GM23248 (cell line): ENCODE measurements at regions not wholly inside any gene's neighbourhood (a gene's known extent, or its start where the extent isn't known, plus 50 kb on each side); places are given as distances from the start of the nearest gene placed in this dataset.
A peak's percentile ranks its signal among the peaks of the same experiment; 100 is the strongest.

Experiments used
- DNase-seq: peaks from one replicate; pipeline ENCODE4 v3.0.0-alpha.2; 2015
- H2AFZ ChIP-seq: fragments of 200-600 bp; sonication (generic); 2 replicates; pipeline ENCODE4 v1.6.1; 2016; ENCODE audit warnings: antibody characterized with exemption
- H3F3A ChIP-seq: fragments of 200-600 bp; sonication (generic); 2 replicates; pipeline ENCODE4 v1.6.1; 2016; ENCODE audit warnings: mild to moderate bottlenecking, antibody characterized with exemption, mixed run types; ENCODE audit not compliant: insufficient read depth
- H3K27ac ChIP-seq: fragments of 200-600 bp; sonication (generic); 2 replicates; pipeline ENCODE4 v1.5.1; 2016; ENCODE audit warnings: mild to moderate bottlenecking
- H3K27me3 ChIP-seq: fragments of 200-600 bp; sonication (generic); replicated peaks from 2 replicates; pipeline ENCODE4 v1.6.1; 2016; ENCODE audit warnings: mild to moderate bottlenecking; ENCODE audit not compliant: insufficient read depth
- H3K36me3 ChIP-seq: fragments of 200-600 bp; sonication (generic); 2 replicates; pipeline ENCODE4 v1.6.1; 2016; ENCODE audit warnings: low read depth, mild to moderate bottlenecking
- H3K4me1 ChIP-seq: fragments of 200-600 bp; sonication (generic); 2 replicates; pipeline ENCODE4 v1.6.1; 2016; ENCODE audit warnings: mild to moderate bottlenecking; ENCODE audit not compliant: insufficient read depth
- H3K4me2 ChIP-seq: fragments of 200-600 bp; sonication (generic); one replicate; pipeline ENCODE4 v1.6.1; 2016; ENCODE audit warnings: mild to moderate bottlenecking; ENCODE audit not compliant: unreplicated experiment
- H3K4me3 ChIP-seq: fragments of 200-600 bp; sonication (generic); 2 replicates; pipeline ENCODE4 v1.5.1; 2016; ENCODE audit warnings: mild to moderate bottlenecking
- H3K79me2 ChIP-seq: fragments of 200-600 bp; sonication (generic); 2 replicates; pipeline ENCODE4 v1.6.1; 2016; ENCODE audit warnings: mild to moderate bottlenecking; ENCODE audit not compliant: insufficient read depth
- H3K9ac ChIP-seq: fragments of 200-600 bp; sonication (generic); 2 replicates; pipeline ENCODE4 v1.6.1; 2016; ENCODE audit warnings: mild to moderate bottlenecking
- H3K9me2 ChIP-seq: fragments of 200-600 bp; sonication (generic); 2 replicates; pipeline ENCODE4 v1.6.1; 2016; ENCODE audit warnings: mixed run types, mild to moderate bottlenecking, moderate library complexity; ENCODE audit not compliant: insufficient read depth
- H3K9me3 ChIP-seq: fragments of 200-600 bp; sonication (generic); one replicate; pipeline ENCODE4 v1.6.1; 2017; ENCODE audit warnings: low read depth
- H4K20me1 ChIP-seq: fragments of 200-600 bp; sonication (generic); 2 replicates; pipeline ENCODE4 v1.6.0; 2016; ENCODE audit not compliant: insufficient read depth
- EZH2 ChIP-seq: fragments of 200-600 bp; sonication (generic); IDR thresholded peaks from 2 replicates; pipeline ENCODE4 v1.6.1; 2018; ENCODE audit warnings: antibody characterized with exemption, mild to moderate bottlenecking; ENCODE audit not compliant: insufficient read depth, poor library complexity, severe bottlenecking
- EZH2phosphoT487 ChIP-seq: fragments of 200-600 bp; sonication (generic); IDR thresholded peaks from 2 replicates; pipeline ENCODE4 v1.6.1; 2018; ENCODE audit warnings: antibody characterized with exemption, moderate library complexity, mild to moderate bottlenecking, low read depth; ENCODE audit not compliant: insufficient read depth
- WGBS, 2 experiments: methylation state at CpG; one replicate each; pipeline ENCODE4 v1.1.6; 2015 to 2017; ENCODE audit warnings: low lambda C conversion rate in 2 of 2, low coverage in 1 of 2; ENCODE audit errors: missing lambda C conversion rate in 2 of 2; 5-methylcytosine and 5-hydroxymethylcytosine counted together
- in situ Hi-C: fragments of 300-500 bp; cut with MboI; formaldehyde crosslinking; loops from 2 replicates; pipeline ENCODE4 v1.15.0; 2020

DNA sequence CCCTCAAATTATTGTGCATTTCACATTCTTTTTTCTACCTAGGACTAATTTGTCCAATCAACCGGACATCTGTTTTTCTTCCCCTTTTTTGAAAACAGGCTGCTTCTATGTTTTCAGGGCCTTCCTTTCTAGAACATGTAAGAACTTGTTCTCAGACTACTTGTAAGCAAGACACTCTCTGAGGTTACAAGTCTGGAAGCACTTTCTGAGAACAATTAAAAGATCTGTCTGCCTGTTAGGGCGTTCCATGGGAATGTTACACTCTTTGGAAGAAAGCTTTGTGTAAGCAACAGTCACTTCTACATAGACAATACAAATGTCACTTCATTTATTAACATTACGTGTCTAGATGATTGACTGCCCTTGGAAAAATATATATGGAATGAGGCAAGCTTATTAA lies 50.9 kb upstream of the HSPB3 start:
- Histone ChIP-seq H3K79me2 (no peaks in the 10 kb centered on the region), H2AFZ (peak overlapping the region; percentile 56), H3K4me3 (no peak overlapping the region), H3F3A (peaks cover 11% of the 10 kb centered on the region), H3K4me1 (peaks cover 10% of the 10 kb centered on the region), H3K27me3 (no peaks in the 10 kb centered on the region), H3K27ac (no peak overlapping the region), H3K9me2 (no peaks in the 10 kb centered on the region), H3K4me2 (no peak overlapping the region), H4K20me1 (no peaks in the 10 kb centered on the region), H3K9ac (no peak overlapping the region), H3K36me3 (no peaks in the 10 kb centered on the region), H3K9me3 (no peaks in the 10 kb centered on the region)
- no peak for TF ChIP-seq EZH2phosphoT487
- TF ChIP-seq EZH2: no peak
- 48 to 58% methylated on average over 3 of the region's 3 CpGs for WGBS, 2 experiments
- in situ Hi-C loops: no loop called here
- DNase-seq: no peak

- Histone ChIP-seq H3K4me1 (peaks cover 10% of the 10 kb centered on the region), H3K27me3 (no peaks in the 10 kb centered on the region), H3K9me3 (no peaks in the 10 kb centered on the region), H3K9me2 (no peaks in the 10 kb centered on the region), H3K79me2 (no peaks in the 10 kb centered on the region), H3K36me3 (no peaks in the 10 kb centered on the region), H3K4me2 (no peak overlapping the region), H3K27ac (no peak overlapping the region), H3F3A (peaks cover 11% of the 10 kb centered on the region), H3K4me3 (no peak overlapping the region), H2AFZ (no peak overlapping the region), H3K9ac (no peak overlapping the region), H4K20me1 (no peaks in the 10 kb centered on the region)
- no peak for TF ChIP-seq EZH2
- no peak for TF ChIP-seq EZH2phosphoT487
- DNase-seq: peak; percentile 12
- in situ Hi-C loops: no loop called here
- 87% methylated on average over 4 of the region's 4 CpGs for WGBS, 2 experiments
Observed at GRCh38 chr5:54403885-54404416, 51.5 kb upstream of the HSPB3 start.

GRCh38 chr5:54403121-54403520 lies 52.4 kb upstream of the HSPB3 start:
- H4K20me1 ChIP-seq: no peaks in the 10 kb centered on the region
- no peak for DNase-seq
- H3K27ac ChIP-seq: no peak overlapping the region
- H3K4me2 ChIP-seq: no peak overlapping the region
- H3K9ac ChIP-seq: no peak overlapping the region
- H3K27me3 ChIP-seq: no peaks in the 10 kb centered on the region
- no peaks in the 10 kb centered on the region for H3K9me3 ChIP-seq
- H3K36me3 ChIP-seq: no peaks in the 10 kb centered on the region
- in situ Hi-C loops: no loop called here
- 88 to 94% methylated on average over 2 of the region's 2 CpGs for WGBS, 2 experiments
- no peaks in the 10 kb centered on the region for H3K79me2 ChIP-seq
- H3F3A ChIP-seq: peaks cover 11% of the 10 kb centered on the region
- H3K9me2 ChIP-seq: no peaks in the 10 kb centered on the region
- peaks cover 10% of the 10 kb centered on the region for H3K4me1 ChIP-seq
- H3K4me3 ChIP-seq: no peak overlapping the region
- H2AFZ ChIP-seq: no peak overlapping the region
- no peak for TF ChIP-seq EZH2
- no peak for TF ChIP-seq EZH2phosphoT487

DNA sequence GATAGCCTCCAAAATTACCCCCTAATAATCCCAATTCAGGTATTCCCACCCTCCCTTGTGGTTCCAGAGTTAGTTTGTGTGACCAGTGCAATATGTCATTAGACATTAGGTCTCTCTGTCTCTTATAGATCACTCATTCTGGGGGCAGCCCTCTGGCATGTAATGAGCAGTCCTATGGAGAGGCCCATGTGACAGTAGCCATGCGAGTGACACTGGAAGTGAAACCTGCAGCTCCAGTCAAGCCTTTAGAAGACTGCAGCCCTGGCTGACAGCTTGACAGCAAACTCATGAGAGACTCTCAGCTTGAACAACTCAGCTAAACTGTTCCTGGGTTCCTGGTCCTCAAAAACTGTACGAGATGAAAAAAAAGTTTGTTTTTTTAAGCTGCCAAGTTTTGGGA lies 54.0 kb upstream of the HSPB3 start:
- Histone ChIP-seq H3K4me3 (no peak overlapping the region), H3F3A (peaks cover 11% of the 10 kb centered on the region), H3K36me3 (no peaks in the 10 kb centered on the region), H2AFZ (no peak overlapping the region), H3K9me3 (no peaks in the 10 kb centered on the region), H3K9ac (no peak overlapping the region), H3K79me2 (no peaks in the 10 kb centered on the region), H3K4me1 (peaks cover 10% of the 10 kb centered on the region), H3K4me2 (no peak overlapping the region), H4K20me1 (no peaks in the 10 kb centered on the region), H3K27ac (no peak overlapping the region), H3K9me2 (no peaks in the 10 kb centered on the region), H3K27me3 (no peaks in the 10 kb centered on the region)
- in situ Hi-C loops: no loop called here
- 46 to 50% methylated on average over 2 of the region's 2 CpGs for WGBS, 2 experiments
- DNase-seq: no peak
- TF ChIP-seq EZH2 (no peak), EZH2phosphoT487 (no peak)

- in situ Hi-C loops: no loop called here
- H3K9me3 ChIP-seq: no peaks in the 10 kb centered on the region
- no peaks in the 10 kb centered on the region for H3K79me2 ChIP-seq
- peaks cover 11% of the 10 kb centered on the region for H3F3A ChIP-seq
- H3K9ac ChIP-seq: no peak overlapping the region
- H2AFZ ChIP-seq: no peak overlapping the region
- H3K36me3 ChIP-seq: no peaks in the 10 kb centered on the region
- H3K4me2 ChIP-seq: no peak overlapping the region
- no peak for DNase-seq
- 80 to 89% methylated on average over 1 of the region's 1 CpG for WGBS, 2 experiments
- TF ChIP-seq EZH2phosphoT487: no peak
- TF ChIP-seq EZH2: no peak
- no peaks in the 10 kb centered on the region; the same call in 1 of the 2 replicates for H3K27me3 ChIP-seq
- no peaks in the 10 kb centered on the region for H3K9me2 ChIP-seq
- no peaks in the 10 kb centered on the region for H4K20me1 ChIP-seq
- H3K27ac ChIP-seq: no peak overlapping the region
- H3K4me1 ChIP-seq: peaks cover 10% of the 10 kb centered on the region
- no peak overlapping the region for H3K4me3 ChIP-seq
Observed at GRCh38 chr5:54398191-54398590, 57.3 kb upstream of the HSPB3 start.
